IPS DF 19.7 (cell line): ENCODE measurements at regions not wholly inside any gene's neighbourhood (a gene's known extent, or its start where the extent isn't known, plus 50 kb on each side); places are given as distances from the start of the nearest gene placed in this dataset.
"Not testable (repeated sequence)": the region's sequence is repeated elsewhere in the genome, so short reads cannot be mapped to it uniquely, and the experiment has no call there.

ENCODE experiments used
- DNase-seq: peaks from one replicate; pipeline ENCODE4 v3.0.0-alpha.2; 2013; ENCODE audit warnings: low read depth, low spot score

GRCh38 chr21:23899561-23899960, 1707.7 kb downstream of the MRPL39 start:
- no peak for DNase-seq

GRCh38 chr21:23890652-23891051, 1716.6 kb downstream of the MRPL39 start:
- DNase-seq = no peak

GRCh38 chr21:23887725-23888306, 1719.5 kb downstream of the MRPL39 start:
- no peak for DNase-seq

GRCh38 chr21:23886828-23887724, 1720.2 kb downstream of the MRPL39 start:
- DNase-seq = no peak

- DNase-seq = no peak
These were observed 1725.5 kb downstream of the MRPL39 start for GRCh38 chr21:23881783-23882182.

- no peak for DNase-seq
These were observed 1730.2 kb downstream of the MRPL39 start for GRCh38 chr21:23876925-23877558.

- no peak for DNase-seq
These were observed 1733.0 kb downstream of the MRPL39 start for GRCh38 chr21:23874271-23874670.

GRCh38 chr21:23861911-23862504, 1745.3 kb downstream of the MRPL39 start:
- no peak for DNase-seq

- no peak for DNase-seq
These were observed 1748.4 kb downstream of the MRPL39 start for GRCh38 chr21:23858878-23859277.

- DNase-seq = no peak
These were observed 1753.4 kb downstream of the MRPL39 start for GRCh38 chr21:23853796-23854379.

GRCh38 chr21:23837564-23837963, 1769.7 kb downstream of the MRPL39 start:
- DNase-seq = no peak

GRCh38 chr21:23822760-23823159, 1784.5 kb downstream of the MRPL39 start:
- DNase-seq = no peak

GRCh38 chr21:23817337-23817736, 1789.9 kb downstream of the MRPL39 start:
- DNase-seq = no peak

GRCh38 chr21:23812485-23812884, 1794.8 kb downstream of the MRPL39 start:
- no peak for DNase-seq

GRCh38 chr21:23811805-23812204, 1795.5 kb downstream of the MRPL39 start:
- DNase-seq = no peak

GRCh38 chr21:23809573-23809972, 1797.7 kb downstream of the MRPL39 start:
- no peak for DNase-seq

GRCh38 chr21:23806966-23807548, 1800.2 kb downstream of the MRPL39 start:
- not testable (repeated sequence) for DNase-seq

GRCh38 chr21:23804866-23805265, 1802.4 kb downstream of the MRPL39 start:
- no peak for DNase-seq

- DNase-seq = no peak
These were observed 1806.0 kb downstream of the MRPL39 start for GRCh38 chr21:23801292-23801691.

- DNase-seq = no peak
These were observed 1807.9 kb downstream of the MRPL39 start for GRCh38 chr21:23799376-23799775.

- no peak for DNase-seq
These were observed 1815.0 kb downstream of the MRPL39 start for GRCh38 chr21:23792300-23792699.
